GM18951 (cell line): ENCODE measurements at regions not wholly inside any gene's neighbourhood (a gene's known extent, or its start where the extent isn't known, plus 50 kb on each side); places are given as distances from the start of the nearest gene placed in this dataset.

Experiments
- POLR2A ChIP-seq: IDR thresholded peaks from 4 replicates; pipeline ENCODE4 v1.6.1; 2011; ENCODE audit warnings: mild to moderate bottlenecking; ENCODE audit not compliant: insufficient read length, insufficient read depth; ENCODE audit errors: extremely low read depth
- in situ Hi-C: fragments of 300-500 bp; cut with MboI; formaldehyde crosslinking; loops from one replicate; pipeline ENCODE4 v1.12.0; 2022; ENCODE audit warnings: low sequenced_read_pairs, mixed read lengths, inconsistent platforms; ENCODE audit not compliant: unreplicated experiment

DNA sequence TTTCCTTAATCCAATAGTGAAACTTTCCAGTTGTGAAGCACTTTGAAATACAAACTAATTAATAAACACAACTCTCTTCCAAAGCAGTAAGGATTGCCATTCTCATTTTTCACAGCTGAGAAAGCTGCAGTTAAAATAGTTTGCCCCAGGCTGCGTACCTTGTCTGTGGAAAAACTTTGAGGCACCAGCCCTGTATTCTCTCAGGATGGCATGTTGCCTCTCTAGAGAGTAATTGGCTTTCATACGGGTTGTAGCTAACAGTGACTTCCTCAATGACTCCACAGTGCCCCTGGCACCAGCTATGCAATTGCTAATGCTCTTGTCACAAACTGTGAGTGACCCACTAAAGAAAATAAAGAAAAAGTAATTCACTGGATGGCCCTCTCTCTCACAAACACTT lies 345.7 kb downstream of the MTX2 start:
- in situ Hi-C loops, result no loop called here
- no peak for TF ChIP-seq POLR2A

DNA sequence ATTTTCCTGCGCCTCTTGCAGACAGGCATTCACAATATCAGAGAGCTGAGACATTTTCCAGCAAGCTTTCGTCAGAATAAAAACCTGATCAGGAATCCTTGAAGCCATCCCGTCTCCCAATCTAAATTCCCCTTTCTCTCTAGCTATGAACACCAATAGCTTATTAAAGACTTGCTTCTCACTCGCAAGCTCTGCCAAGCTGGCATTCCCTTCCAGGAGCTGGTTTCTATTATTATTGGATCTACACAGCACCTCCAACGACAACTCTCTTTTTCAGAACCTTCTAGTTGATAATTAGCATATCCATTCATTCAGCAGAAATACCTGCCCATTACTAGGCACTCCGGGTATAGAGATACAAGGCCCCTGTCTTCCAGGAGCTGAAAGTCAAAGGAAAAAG lies 350.3 kb downstream of the MTX2 start:
- no peak for TF ChIP-seq POLR2A
- in situ Hi-C loops, result no loop called here

GRCh38 chr2:176621350-176621749 lies 352.1 kb downstream of the MTX2 start:
- in situ Hi-C loops, result no loop called here
- TF ChIP-seq POLR2A, result no peak

DNA sequence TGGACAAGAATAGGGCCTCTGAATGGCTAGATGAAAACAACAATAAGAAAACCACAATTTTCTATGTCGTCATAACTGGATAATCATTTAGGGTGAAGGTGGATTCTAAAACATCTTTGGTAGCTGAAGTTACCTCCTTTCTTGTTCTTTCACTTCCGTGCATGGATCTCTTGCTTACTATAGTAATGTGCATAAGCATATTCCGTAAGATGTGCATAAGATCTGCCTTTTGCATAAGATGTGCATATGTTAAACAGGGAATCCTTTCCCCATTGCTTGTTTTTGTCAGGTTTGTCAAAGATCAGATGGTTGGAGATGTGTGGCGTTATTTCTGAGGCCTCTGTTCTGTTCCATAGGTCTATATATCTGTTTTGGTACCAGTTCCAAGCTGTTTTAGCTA lies 353.6 kb downstream of the MTX2 start:
- no peak for TF ChIP-seq POLR2A
- in situ Hi-C loops, result no loop called here

- in situ Hi-C loops, result no loop called here
- no peak for TF ChIP-seq POLR2A
Measured at GRCh38 chr2:176626796-176627195, 357.6 kb downstream of the MTX2 start.

DNA sequence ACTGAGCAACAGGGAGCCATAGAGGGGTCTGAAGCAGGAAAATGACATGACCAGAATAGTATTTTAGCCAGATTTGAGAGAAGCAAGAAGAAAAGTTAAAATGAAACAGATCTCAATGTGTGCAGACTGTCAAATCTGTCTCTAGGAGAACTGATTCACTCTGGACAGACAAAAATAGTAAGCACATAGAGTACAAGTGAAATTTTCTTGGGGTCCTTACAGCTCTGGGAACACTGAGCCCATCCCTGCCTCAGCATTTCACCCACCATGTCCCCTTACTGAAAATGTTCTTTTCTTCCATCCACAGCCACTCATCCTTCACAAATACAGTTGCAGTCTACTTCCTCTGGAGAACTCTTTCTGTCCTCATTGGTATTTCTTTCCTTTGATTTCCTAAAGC lies 359.2 kb downstream of the MTX2 start:
- no peak for TF ChIP-seq POLR2A
- in situ Hi-C loops, result no loop called here

GRCh38 chr2:176633754-176634153 lies 364.5 kb downstream of the MTX2 start:
- no peak for TF ChIP-seq POLR2A
- in situ Hi-C loops, result loop anchor here (10.0 kb wide), 1 partner anchor 509 kb away; the partner anchor contains the start of genes HOXD8 and HOXD9

GRCh38 chr2:176636401-176636800 lies 367.2 kb downstream of the MTX2 start:
- TF ChIP-seq POLR2A, result no peak
- in situ Hi-C loops, result loop anchor here (10.0 kb wide), 1 partner anchor 512 kb away; the partner anchor contains the start of genes HOXD8 and HOXD9

GRCh38 chr2:176637142-176637485 lies 367.9 kb downstream of the MTX2 start:
- in situ Hi-C loops, result loop anchor here (10.0 kb wide), 1 partner anchor 512 kb away; the partner anchor contains the start of genes HOXD8 and HOXD9
- no peak for TF ChIP-seq POLR2A

DNA sequence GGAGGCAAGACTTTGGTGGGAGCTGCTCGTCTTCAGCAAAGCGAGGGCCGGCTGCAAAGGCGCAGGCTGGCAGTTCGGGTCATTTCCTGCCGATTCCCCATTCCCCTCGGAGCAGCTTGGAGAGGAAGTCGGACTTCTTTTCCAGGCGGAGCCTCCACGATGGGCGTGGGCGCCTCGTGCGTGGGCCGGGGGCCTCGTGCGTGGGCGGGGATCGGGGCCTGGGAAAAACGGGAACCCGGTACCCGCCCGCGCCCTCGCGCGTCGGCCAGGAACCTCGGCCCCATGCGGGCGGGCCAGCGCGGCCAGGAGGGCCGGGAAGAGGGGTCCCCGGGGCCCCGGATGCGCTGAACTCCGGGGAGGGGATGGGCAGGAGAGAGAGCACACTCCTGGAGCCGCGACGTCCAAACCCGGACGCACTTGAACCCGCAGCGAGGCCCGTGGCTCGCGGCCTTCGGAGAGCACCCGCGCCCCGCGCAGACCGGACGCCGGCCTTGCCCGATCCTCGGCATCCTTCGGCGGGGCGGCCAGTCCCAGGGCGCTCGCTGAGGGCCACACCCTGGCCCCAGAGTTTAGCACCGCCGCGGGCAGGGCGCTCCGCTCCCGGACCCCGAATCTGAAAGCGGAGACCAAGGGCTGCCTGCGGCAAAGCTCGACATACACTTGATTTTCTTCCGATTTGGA lies 368.4 kb downstream of the MTX2 start:
- no peak for TF ChIP-seq POLR2A
- in situ Hi-C loops, result loop anchor here (10.0 kb wide), 1 partner anchor 513 kb away; the partner anchor contains the start of genes HOXD8 and HOXD9

- in situ Hi-C loops, result loop anchor here (10.0 kb wide), 1 partner anchor 514 kb away; the partner anchor contains the start of genes HOXD8 and HOXD9
- TF ChIP-seq POLR2A, result no peak
Measured at GRCh38 chr2:176638167-176639015, 369.1 kb downstream of the MTX2 start.

DNA sequence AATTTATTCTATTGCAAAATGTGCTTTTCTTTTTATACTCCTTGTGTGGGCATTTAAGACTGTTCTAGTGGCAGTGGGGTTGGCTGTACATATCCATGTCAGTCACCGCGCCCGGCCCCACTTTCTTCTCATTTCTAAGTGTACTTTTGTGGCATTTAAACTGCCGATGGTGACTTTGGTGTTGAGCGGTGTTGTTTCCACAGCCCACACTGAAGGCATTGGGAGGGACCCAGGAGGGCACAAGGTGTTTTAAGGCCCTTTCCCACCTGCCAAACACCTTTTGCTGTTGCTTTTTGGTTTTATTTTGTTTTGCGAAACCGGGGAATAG lies 369.7 kb downstream of the MTX2 start:
- in situ Hi-C loops, result loop anchor here (10.0 kb wide), 1 partner anchor 514 kb away; the partner anchor contains the start of genes HOXD8 and HOXD9
- no peak for TF ChIP-seq POLR2A

- in situ Hi-C loops, result loop anchor here (10.0 kb wide), 1 partner anchor 515 kb away; the partner anchor contains the start of genes HOXD8 and HOXD9
- no peak for TF ChIP-seq POLR2A
Measured at GRCh38 chr2:176639671-176640070, 370.4 kb downstream of the MTX2 start.

- no peak for TF ChIP-seq POLR2A
- in situ Hi-C loops, result no loop called here
Measured at GRCh38 chr2:176641436-176641835, 372.2 kb downstream of the MTX2 start.

DNA sequence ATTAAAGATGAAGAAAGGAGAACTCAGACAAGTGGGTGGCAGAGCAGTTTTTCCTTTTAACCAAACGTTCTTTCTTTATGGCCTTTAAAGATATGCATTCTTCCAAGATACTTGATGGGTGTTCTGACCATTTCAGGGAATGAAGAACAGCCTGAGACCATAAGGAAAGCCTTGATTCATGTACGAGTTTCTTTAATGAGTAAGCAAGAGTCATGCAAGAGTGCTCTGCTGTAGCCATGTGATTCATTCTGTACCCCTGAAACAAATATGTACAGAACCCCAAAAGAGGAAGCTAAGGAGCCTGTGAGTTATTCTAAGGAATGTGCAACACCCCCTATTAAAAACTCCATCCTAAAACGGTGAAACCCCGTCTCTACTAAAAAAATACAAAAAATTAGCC lies 372.8 kb downstream of the MTX2 start:
- in situ Hi-C loops, result no loop called here
- no peak for TF ChIP-seq POLR2A
